Neuronal stem cell (in vitro differentiated cells): ENCODE measurements at regions not wholly inside any gene's neighbourhood (a gene's known extent, or its start where the extent isn't known, plus 50 kb on each side); places are given as distances from the start of the nearest gene placed in this dataset.

ENCODE experiments used
- DNase-seq: peaks from one replicate; pipeline ENCODE4 v3.0.0-alpha.2; 2013; ENCODE audit warnings: low spot score
- H2AFZ ChIP-seq: one replicate; pipeline ENCODE4 v1.6.1; 2013; ENCODE audit warnings: mild to moderate bottlenecking, low read length, inconsistent platforms
- H2AK5ac ChIP-seq: 2 replicates; pipeline ENCODE4 v1.6.1; 2013; ENCODE audit warnings: low read depth, mild to moderate bottlenecking, inconsistent platforms, low read length, moderate library complexity, mixed read lengths
- H2BK120ac ChIP-seq: 2 replicates; pipeline ENCODE4 v1.6.1; 2013; ENCODE audit warnings: low read depth, mild to moderate bottlenecking, inconsistent platforms, low read length, moderate library complexity, mixed read lengths
- H2BK12ac ChIP-seq: one replicate; pipeline ENCODE4 v1.6.1; 2013; ENCODE audit warnings: low read length, inconsistent platforms
- H2BK15ac ChIP-seq: 2 replicates; pipeline ENCODE4 v1.6.1; 2013; ENCODE audit warnings: mild to moderate bottlenecking, low read length, inconsistent platforms, mixed read lengths
- H2BK5ac ChIP-seq: one replicate; pipeline ENCODE4 v1.6.1; 2013; ENCODE audit warnings: inconsistent platforms, mild to moderate bottlenecking, low read length, moderate library complexity
- H3K14ac ChIP-seq: one replicate; pipeline ENCODE4 v1.6.1; 2013; ENCODE audit warnings: low read length, inconsistent platforms
- H3K18ac ChIP-seq: 2 replicates; pipeline ENCODE4 v1.6.1; 2013; ENCODE audit warnings: low read length, inconsistent platforms
- H3K23ac ChIP-seq: 2 replicates; pipeline ENCODE4 v1.6.1; 2013; ENCODE audit warnings: low read depth, mild to moderate bottlenecking, mixed read lengths, low read length, inconsistent platforms; ENCODE audit not compliant: poor library complexity
- H3K27ac ChIP-seq: replicated peaks from 3 replicates; pipeline ENCODE4 v1.5.1; 2013; ENCODE audit warnings: low read length, inconsistent platforms
- H3K27me3 ChIP-seq, 3 experiments: 2 replicates each; pipeline ENCODE4 v1.6.1; 2013; ENCODE audit warnings: low read length in 3 of 3, mild to moderate bottlenecking in 2 of 3, inconsistent platforms in 1 of 3, low read depth in 1 of 3, mixed read lengths in 1 of 3, moderate library complexity in 1 of 3; ENCODE audit not compliant: control insufficient read depth in 3 of 3, insufficient read depth in 3 of 3
- H3K36me3 ChIP-seq, 2 donors: replicated peaks in 1 of 2; 2 replicates each; pipeline ENCODE4 v1.6.1; 2013; ENCODE audit warnings: low read length in 2 of 2; ENCODE audit not compliant: control insufficient read depth in 2 of 2, insufficient read depth in 2 of 2
- H3K4ac ChIP-seq: 2 replicates; pipeline ENCODE4 v1.6.1; 2013; ENCODE audit warnings: inconsistent platforms, mild to moderate bottlenecking, low read length, moderate library complexity
- H3K4me1 ChIP-seq, 2 donors: 1 replicate in 1 of 2; 2 replicates in 1 of 2; pipeline ENCODE4 v1.6.1; 2013; ENCODE audit warnings: low read length in 2 of 2, low read depth in 1 of 2; ENCODE audit not compliant: control insufficient read depth in 2 of 2, insufficient read depth in 1 of 2
- H3K4me2 ChIP-seq: one replicate; pipeline ENCODE4 v1.6.1; 2013; ENCODE audit warnings: mild to moderate bottlenecking, low read length, inconsistent platforms; ENCODE audit not compliant: insufficient read depth, poor library complexity, severe bottlenecking
- H3K4me3 ChIP-seq, 2 donors: 2 replicates each; pipeline ENCODE4 v1.5.1; 2013; ENCODE audit warnings: low read length in 2 of 2, mild to moderate bottlenecking in 2 of 2, inconsistent platforms in 1 of 2, moderate library complexity in 1 of 2
- H3K79me1 ChIP-seq: one replicate; pipeline ENCODE4 v1.6.1; 2013; ENCODE audit warnings: low read depth, mild to moderate bottlenecking, inconsistent platforms, low read length, moderate library complexity
- H3K9ac ChIP-seq: one replicate; pipeline ENCODE4 v1.6.1; 2013; ENCODE audit warnings: mild to moderate bottlenecking, low read depth, low read length, inconsistent platforms; ENCODE audit not compliant: poor library complexity
- H3K9me3 ChIP-seq, 2 donors: replicated peaks in 1 of 2; 2 replicates each; pipeline versions ENCODE3 to v1.6.1; 2013; ENCODE audit warnings: low read length in 2 of 2, mild to moderate bottlenecking in 2 of 2, inconsistent platforms in 1 of 2, low read depth in 1 of 2, mixed read lengths in 1 of 2, moderate library complexity in 1 of 2; ENCODE audit not compliant: control insufficient read depth in 2 of 2, insufficient read depth in 1 of 2
- H4K8ac ChIP-seq: one replicate; pipeline ENCODE4 v1.6.1; 2013; ENCODE audit warnings: low read depth, mild to moderate bottlenecking, inconsistent platforms, low read length, moderate library complexity
- H4K91ac ChIP-seq: one replicate; pipeline ENCODE4 v1.6.1; 2013; ENCODE audit warnings: low read length, low read depth, mild to moderate bottlenecking, inconsistent platforms; ENCODE audit not compliant: poor library complexity
- WGBS, 2 donors: extraction: QIAGEN DNeasy Blood & Tissue Kit; methylation state at CpG; one replicate each; pipeline ENCODE4 v1.1.7; 2013; ENCODE audit warnings: missing lambda C conversion rate in 2 of 2, mixed read lengths in 1 of 2; ENCODE audit not compliant: insufficient read length in 2 of 2, insufficient replicate concordance in 1 of 2; ENCODE audit errors: extremely low coverage in 2 of 2; 5-methylcytosine and 5-hydroxymethylcytosine counted together

GRCh38 chr13:62920159-62920558 lies 1504.5 kb upstream of the PCDH20 start:
- H2BK5ac ChIP-seq, result no peak overlapping the region
- H2AK5ac ChIP-seq, result no peak overlapping the region
- no peaks in the 10 kb centered on the region for H3K9me3 ChIP-seq
- H3K4ac ChIP-seq, result no peak overlapping the region
- DNase-seq, result no peak
- no peaks in the 10 kb centered on the region for H3K4me1 ChIP-seq
- H3K4me3 ChIP-seq, result no peak overlapping the region
- H3K18ac ChIP-seq, result no peak overlapping the region
- no peak overlapping the region for H3K9ac ChIP-seq
- no peak overlapping the region for H2BK12ac ChIP-seq
- H2BK15ac ChIP-seq, result no peak overlapping the region
- no peak overlapping the region for H4K8ac ChIP-seq
- H3K79me1 ChIP-seq, result no peaks in the 10 kb centered on the region
- no peak overlapping the region for H3K4me2 ChIP-seq
- no CpG with 5 or more reads among the region's 2 CpGs for WGBS, 2 donors
- no peaks in the 10 kb centered on the region for H3K36me3 ChIP-seq
- no peak overlapping the region for H2BK120ac ChIP-seq
- no peak overlapping the region for H3K27ac ChIP-seq
- no peaks in the 10 kb centered on the region for H3K27me3 ChIP-seq
- H3K23ac ChIP-seq, result no peak overlapping the region
- no peak overlapping the region for H2AFZ ChIP-seq
- no peak overlapping the region for H3K14ac ChIP-seq
- no peak overlapping the region for H4K91ac ChIP-seq

- no peaks in the 10 kb centered on the region for H3K36me3 ChIP-seq
- no peak for DNase-seq
- peak overlapping the region; percentile 14 for H2BK5ac ChIP-seq
- H3K14ac ChIP-seq, result peak overlapping the region; percentile 47
- no peaks in the 10 kb centered on the region for H3K9me3 ChIP-seq
- H3K4me2 ChIP-seq, result no peak overlapping the region
- H3K9ac ChIP-seq, result no peak overlapping the region
- peak overlapping the region; percentile 45 for H2AFZ ChIP-seq
- H3K4ac ChIP-seq, result no peak overlapping the region
- H3K18ac ChIP-seq, result no peak overlapping the region
- H2BK15ac ChIP-seq, result no peak overlapping the region
- no peak overlapping the region for H4K91ac ChIP-seq
- no peak overlapping the region for H2AK5ac ChIP-seq
- no peak overlapping the region for H4K8ac ChIP-seq
- no peak overlapping the region for H3K23ac ChIP-seq
- H3K79me1 ChIP-seq, result no peaks in the 10 kb centered on the region
- H2BK120ac ChIP-seq, result no peak overlapping the region
- H3K4me1 ChIP-seq, result no peaks in the 10 kb centered on the region
- no peak overlapping the region for H3K4me3 ChIP-seq
- no peaks in the 10 kb centered on the region for H3K27me3 ChIP-seq
- no CpG with 5 or more reads among the region's 12 CpGs for WGBS, 2 donors
- no peak overlapping the region for H3K27ac ChIP-seq
- H2BK12ac ChIP-seq, result peak overlapping the region; percentile 58
These were observed 1503.8 kb upstream of the PCDH20 start for GRCh38 chr13:62919491-62919890.

- H2BK15ac ChIP-seq, result no peak overlapping the region
- H2AK5ac ChIP-seq, result no peak overlapping the region
- H3K4ac ChIP-seq, result no peak overlapping the region
- H4K91ac ChIP-seq, result no peak overlapping the region
- H3K36me3 ChIP-seq, result no peaks in the 10 kb centered on the region
- H4K8ac ChIP-seq, result no peak overlapping the region
- WGBS, 2 donors, result no CpG with 5 or more reads among the region's 4 CpGs
- H3K4me3 ChIP-seq, result no peak overlapping the region
- no peak overlapping the region for H3K14ac ChIP-seq
- H3K27ac ChIP-seq, result no peak overlapping the region
- H3K27me3 ChIP-seq, result no peaks in the 10 kb centered on the region
- no peak overlapping the region for H2AFZ ChIP-seq
- H3K79me1 ChIP-seq, result no peaks in the 10 kb centered on the region
- no peak overlapping the region for H2BK120ac ChIP-seq
- DNase-seq, result no peak
- H3K23ac ChIP-seq, result no peak overlapping the region
- H2BK12ac ChIP-seq, result no peak overlapping the region
- H3K4me2 ChIP-seq, result no peak overlapping the region
- no peak overlapping the region for H3K18ac ChIP-seq
- peaks cover 0 to 2% of the 10 kb centered on the region in 2 donors for H3K4me1 ChIP-seq
- H2BK5ac ChIP-seq, result no peak overlapping the region
- no peak overlapping the region for H3K9ac ChIP-seq
- no peaks in the 10 kb centered on the region for H3K9me3 ChIP-seq
These were observed 1495.0 kb upstream of the PCDH20 start for GRCh38 chr13:62910541-62911060.

DNA sequence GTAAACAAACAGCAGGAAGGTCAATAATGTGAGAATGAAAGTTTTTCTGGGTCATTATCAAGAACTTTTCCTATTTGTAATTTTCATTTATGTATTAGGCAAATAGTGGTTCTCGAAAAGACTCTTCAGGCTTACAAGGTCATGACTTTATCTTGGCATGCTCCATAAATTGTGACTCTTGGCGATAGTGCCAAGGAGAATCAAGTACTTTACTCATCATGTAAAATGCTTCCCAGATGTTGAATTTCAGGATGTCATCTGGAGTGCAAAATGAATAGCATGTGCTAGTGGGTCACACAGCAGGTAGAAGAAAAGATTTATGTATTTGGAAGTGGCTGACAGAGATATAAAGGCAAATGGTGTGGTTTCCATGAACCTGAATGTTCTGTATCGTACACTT lies 1492.7 kb upstream of the PCDH20 start:
- no peak overlapping the region for H3K4ac ChIP-seq
- H3K4me3 ChIP-seq, result no peak overlapping the region
- H3K9me3 ChIP-seq, result no peaks in the 10 kb centered on the region
- no peak overlapping the region for H2BK5ac ChIP-seq
- DNase-seq, result no peak
- H2BK120ac ChIP-seq, result no peak overlapping the region
- H3K4me2 ChIP-seq, result no peak overlapping the region
- no peak overlapping the region for H2AK5ac ChIP-seq
- H2BK12ac ChIP-seq, result no peak overlapping the region
- no peak overlapping the region for H3K18ac ChIP-seq
- H3K79me1 ChIP-seq, result no peaks in the 10 kb centered on the region
- H3K36me3 ChIP-seq, result no peaks in the 10 kb centered on the region
- H3K14ac ChIP-seq, result no peak overlapping the region
- no peak overlapping the region for H3K27ac ChIP-seq
- no peaks in the 10 kb centered on the region for H3K27me3 ChIP-seq
- no peak overlapping the region for H2BK15ac ChIP-seq
- no peak overlapping the region for H3K9ac ChIP-seq
- no CpG with 5 or more reads among the region's 3 CpGs for WGBS, 2 donors
- H2AFZ ChIP-seq, result no peak overlapping the region
- no peak overlapping the region for H3K23ac ChIP-seq
- no peak overlapping the region for H4K91ac ChIP-seq
- peaks cover 0 to 2% of the 10 kb centered on the region in 2 donors for H3K4me1 ChIP-seq
- no peak overlapping the region for H4K8ac ChIP-seq
